CD14-positive monocyte (primary cell): ENCODE measurements at regions not wholly inside any gene's neighbourhood (a gene's known extent, or its start where the extent isn't known, plus 50 kb on each side); places are given as distances from the start of the nearest gene placed in this dataset.

ENCODE experiments used
- DNase-seq, 3 donors: peaks; one replicate each; pipeline ENCODE4 v3.0.0-alpha.2; 2011 to 2022
- H2AFZ ChIP-seq: 2 replicates; pipeline ENCODE4 v1.6.0; 2012; ENCODE audit warnings: mild to moderate bottlenecking, low read depth, low read length, inconsistent platforms; ENCODE audit not compliant: insufficient read depth, poor library complexity, severe bottlenecking
- H3K27ac ChIP-seq, 2 donors: 1 replicate in 1 of 2; 2 replicates in 1 of 2; pipeline ENCODE4 v1.5.1; 2012 to 2013; ENCODE audit warnings: low read length in 2 of 2, control low read depth in 1 of 2, inconsistent platforms in 1 of 2, low read depth in 1 of 2, mild to moderate bottlenecking in 1 of 2
- H3K27me3 ChIP-seq, 2 donors: one replicate each; pipeline versions ENCODE4 v1.6.0 to v1.6.1; 2011 to 2013; ENCODE audit warnings: low read length in 2 of 2; ENCODE audit not compliant: control insufficient read depth in 2 of 2, insufficient read depth in 2 of 2
- H3K36me3 ChIP-seq, 2 donors: replicated peaks in 1 of 2; 1 replicate in 1 of 2; 2 replicates in 1 of 2; pipeline versions ENCODE4 v1.5.1 to v1.6.1; 2012 to 2013; ENCODE audit warnings: low read length in 2 of 2, control low read depth in 1 of 2, inconsistent platforms in 1 of 2, mild to moderate bottlenecking in 1 of 2; ENCODE audit not compliant: insufficient read depth in 2 of 2, control insufficient read depth in 1 of 2
- H3K4me1 ChIP-seq, 2 donors: 1 replicate in 1 of 2; 2 replicates in 1 of 2; pipeline versions ENCODE4 v1.5.1 to v1.6.1; 2012 to 2013; ENCODE audit warnings: low read length in 2 of 2, control low read depth in 1 of 2, inconsistent platforms in 1 of 2, mild to moderate bottlenecking in 1 of 2, moderate library complexity in 1 of 2; ENCODE audit not compliant: insufficient read depth in 2 of 2, control insufficient read depth in 1 of 2
- H3K4me2 ChIP-seq: replicated peaks from 2 replicates; pipeline ENCODE3; 2012; ENCODE audit warnings: low read length, moderate library complexity, mild to moderate bottlenecking; ENCODE audit not compliant: poor library complexity, severe bottlenecking; ENCODE audit errors: extremely low read depth
- H3K4me3 ChIP-seq, 3 experiments: fragments of 200-600 bp in 1 of 3; sonication (generic) in 1 of 3; replicated peaks in 1 of 3; 1 replicate in 2 of 3; 2 replicates in 1 of 3; pipeline ENCODE4 v1.5.1; 2011 to 2013; ENCODE audit warnings: low read length in 3 of 3, mild to moderate bottlenecking in 3 of 3, control low read depth in 2 of 3, low read depth in 2 of 3, inconsistent platforms in 1 of 3, moderate library complexity in 1 of 3
- H3K79me2 ChIP-seq: 2 replicates; pipeline ENCODE4 v1.6.0; 2012; ENCODE audit warnings: mild to moderate bottlenecking, control low read depth, inconsistent platforms, low read length, moderate library complexity; ENCODE audit not compliant: insufficient read depth
- H3K9ac ChIP-seq: 2 replicates; pipeline ENCODE4 v1.6.0; 2017; ENCODE audit warnings: low read length, mild to moderate bottlenecking; ENCODE audit not compliant: insufficient read depth, poor library complexity, severe bottlenecking
- H3K9me3 ChIP-seq, 2 donors: replicated peaks in 1 of 2; 1 replicate in 1 of 2; 2 replicates in 1 of 2; pipeline versions ENCODE4 v1.5.1 to v1.6.1; 2012 to 2013; ENCODE audit warnings: low read length in 2 of 2, control low read depth in 1 of 2; ENCODE audit not compliant: control insufficient read depth in 1 of 2, insufficient read depth in 1 of 2
- H4K20me1 ChIP-seq: 2 replicates; pipeline ENCODE4 v1.6.0; 2012; ENCODE audit warnings: mild to moderate bottlenecking, low read length, control low read depth, moderate library complexity; ENCODE audit not compliant: insufficient read depth
- H3K27ac Mint-ChIP-seq, 7 donors: one replicate each; pipeline ENCODE4 v1.8.0; 2020; ENCODE audit warnings: mild to moderate bottlenecking in 7 of 7, mixed read lengths in 7 of 7, moderate library complexity in 6 of 7, inconsistent platforms in 2 of 7
- H3K27me3 Mint-ChIP-seq, 3 donors: one replicate each; pipeline ENCODE4 v1.8.0; 2021 to 2022; ENCODE audit warnings: low read depth in 3 of 3, mild to moderate bottlenecking in 3 of 3, mixed read lengths in 3 of 3, moderate library complexity in 3 of 3, inconsistent platforms in 1 of 3
- H3K36me3 Mint-ChIP-seq, 2 donors: one replicate each; pipeline ENCODE4 v1.8.0; 2020; ENCODE audit warnings: mixed read lengths in 2 of 2, inconsistent platforms in 1 of 2, mild to moderate bottlenecking in 1 of 2
- H3K4me1 Mint-ChIP-seq: one replicate; pipeline ENCODE4 v1.8.0; 2020; ENCODE audit warnings: mild to moderate bottlenecking, mixed read lengths
- H3K4me3 Mint-ChIP-seq, 2 donors: one replicate each; pipeline ENCODE4 v1.8.0; 2020; ENCODE audit warnings: mild to moderate bottlenecking in 2 of 2, mixed read lengths in 2 of 2, moderate library complexity in 1 of 2
- H3K9me3 Mint-ChIP-seq, 7 donors: one replicate each; pipeline ENCODE4 v1.8.0; 2020 to 2022; ENCODE audit warnings: mixed read lengths in 7 of 7, mild to moderate bottlenecking in 6 of 7, moderate library complexity in 6 of 7, inconsistent platforms in 2 of 7
- whole genome bisulfite sequencing: methylation state at CpG from one replicate; pipeline ENCODE4 v1.1.5; 2013; ENCODE audit warnings: missing lambda C conversion rate; ENCODE audit not compliant: insufficient coverage; 5-methylcytosine and 5-hydroxymethylcytosine counted together
- intact Hi-C, 2 donors: fragments of 100-400 bp; cut with micrococcal nuclease; formaldehyde crosslinking; loops; one replicate each; pipeline versions ENCODE4 v1.15.0 to v1.15.1; 2023
- TF ChIP-seq, protein P1 (sequence below): fragments of 200-600 bp; IDR thresholded peaks from one replicate; pipeline ENCODE4 v1.8.0; 2022; ENCODE audit warnings: antibody characterized with exemption, mild to moderate bottlenecking

DNA sequence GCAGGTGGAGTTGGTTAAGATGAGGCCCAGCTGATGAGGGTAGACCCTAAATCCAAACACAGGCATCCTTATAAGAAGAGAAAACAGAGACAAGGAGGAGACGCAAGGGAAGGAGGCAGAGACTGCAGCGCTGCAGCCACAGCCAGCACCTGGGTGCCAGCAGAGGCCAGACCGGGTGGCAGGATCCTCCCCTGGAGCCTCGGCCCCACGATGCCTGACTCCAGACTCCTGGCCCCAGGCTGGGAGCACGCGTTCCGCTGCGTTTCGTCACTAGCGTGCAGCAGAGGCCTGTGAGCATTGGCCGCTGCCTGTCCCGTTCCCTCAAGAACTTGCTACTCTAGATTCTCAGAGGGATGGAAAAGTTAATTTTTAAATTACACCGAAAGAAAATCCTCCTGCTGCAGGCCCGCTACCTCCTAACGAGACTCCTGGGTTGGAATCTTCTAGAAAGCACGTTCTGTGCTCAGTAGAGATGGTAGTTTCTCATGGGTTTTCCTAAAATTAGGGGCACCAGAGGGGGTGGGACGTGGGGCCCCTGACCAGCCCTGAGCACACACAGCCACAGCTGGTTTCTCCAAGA is 57.7 kb upstream of the FBRSL1 start:
- peaks cover 27% of the 10 kb centered on the region for H3K4me1 Mint-ChIP-seq
- H3K9me3 ChIP-seq, result peaks cover 12% of the 10 kb centered on the region in 2 donors
- H4K20me1 ChIP-seq, result no peaks in the 10 kb centered on the region
- TF ChIP-seq, protein P1, sequence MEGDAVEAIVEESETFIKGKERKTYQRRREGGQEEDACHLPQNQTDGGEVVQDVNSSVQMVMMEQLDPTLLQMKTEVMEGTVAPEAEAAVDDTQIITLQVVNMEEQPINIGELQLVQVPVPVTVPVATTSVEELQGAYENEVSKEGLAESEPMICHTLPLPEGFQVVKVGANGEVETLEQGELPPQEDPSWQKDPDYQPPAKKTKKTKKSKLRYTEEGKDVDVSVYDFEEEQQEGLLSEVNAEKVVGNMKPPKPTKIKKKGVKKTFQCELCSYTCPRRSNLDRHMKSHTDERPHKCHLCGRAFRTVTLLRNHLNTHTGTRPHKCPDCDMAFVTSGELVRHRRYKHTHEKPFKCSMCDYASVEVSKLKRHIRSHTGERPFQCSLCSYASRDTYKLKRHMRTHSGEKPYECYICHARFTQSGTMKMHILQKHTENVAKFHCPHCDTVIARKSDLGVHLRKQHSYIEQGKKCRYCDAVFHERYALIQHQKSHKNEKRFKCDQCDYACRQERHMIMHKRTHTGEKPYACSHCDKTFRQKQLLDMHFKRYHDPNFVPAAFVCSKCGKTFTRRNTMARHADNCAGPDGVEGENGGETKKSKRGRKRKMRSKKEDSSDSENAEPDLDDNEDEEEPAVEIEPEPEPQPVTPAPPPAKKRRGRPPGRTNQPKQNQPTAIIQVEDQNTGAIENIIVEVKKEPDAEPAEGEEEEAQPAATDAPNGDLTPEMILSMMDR, result no peak
- H3K27me3 Mint-ChIP-seq, result peaks cover 19 to 49% (median 48%) of the 10 kb centered on the region in 3 donors
- no peak overlapping the region for H3K4me3 Mint-ChIP-seq
- H3K4me1 ChIP-seq, result peaks cover 33 to 36% of the 10 kb centered on the region in 2 donors
- H3K9ac ChIP-seq, result no peak overlapping the region
- H3K27ac ChIP-seq, result no peak overlapping the region
- H2AFZ ChIP-seq, result no peak overlapping the region
- no peaks in the 10 kb centered on the region for H3K36me3 ChIP-seq
- no peak overlapping the region for H3K4me2 ChIP-seq
- no peaks in the 10 kb centered on the region for H3K79me2 ChIP-seq
- peaks cover 2 to 14% (median 8%) of the 10 kb centered on the region in 7 donors for H3K9me3 Mint-ChIP-seq
- intact Hi-C loops, result no loop called here
- H3K27ac Mint-ChIP-seq, result no peak overlapping the region
- no peaks in the 10 kb centered on the region for H3K36me3 Mint-ChIP-seq
- H3K4me3 ChIP-seq, result no peak overlapping the region
- peaks cover 0 to 9% of the 10 kb centered on the region in 2 donors for H3K27me3 ChIP-seq
- DNase-seq, result no peak
- WGBS, result 94% methylated on average over 13 of the region's 18 CpGs

DNA sequence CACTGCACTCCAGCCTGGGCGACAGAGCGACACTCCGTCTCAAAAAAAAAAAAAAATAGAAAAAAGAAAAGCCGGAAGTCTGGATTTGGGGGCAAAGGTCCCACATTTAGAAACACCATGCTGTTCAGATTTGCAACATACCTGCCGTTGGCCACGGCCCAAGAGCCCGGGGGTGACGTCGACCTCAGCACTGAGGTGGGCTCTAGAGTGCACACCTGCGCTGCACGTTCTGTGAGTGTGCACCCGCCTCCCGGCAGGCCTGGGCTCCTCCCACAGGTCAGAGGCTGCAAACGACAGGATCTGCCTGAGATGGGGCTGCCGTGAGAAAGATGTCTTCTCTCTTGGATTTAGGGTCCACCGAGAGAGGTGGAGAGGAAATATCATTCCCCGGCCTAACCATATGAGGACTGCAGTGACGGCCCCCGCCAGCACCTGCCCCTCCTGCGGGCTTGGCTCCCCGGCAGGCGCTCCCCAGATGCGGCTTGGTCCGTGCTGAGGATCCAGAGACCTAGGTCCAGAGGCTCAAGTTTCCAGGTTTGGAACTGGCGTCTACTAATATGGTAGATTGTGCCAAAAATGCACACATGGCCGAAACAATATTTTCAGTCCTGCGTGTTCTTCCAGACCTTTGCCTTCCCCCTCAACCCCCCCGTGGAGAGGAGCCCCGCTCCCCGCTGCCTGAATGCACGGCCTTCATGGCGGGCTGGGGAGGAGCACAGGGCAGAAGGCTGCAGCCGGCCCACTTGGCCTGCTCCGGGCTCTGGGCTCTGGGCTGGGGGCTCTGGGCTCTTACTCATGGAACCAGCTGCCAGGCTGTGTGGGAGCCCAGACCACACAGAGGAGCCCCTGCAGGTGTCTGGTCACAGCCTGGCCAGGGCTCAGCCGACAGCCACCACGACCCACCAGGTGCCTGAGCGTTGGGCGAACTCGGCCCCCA is 58.8 kb upstream of the FBRSL1 start:
- H3K9me3 Mint-ChIP-seq, result peaks cover 2 to 11% (median 5%) of the 10 kb centered on the region in 7 donors
- Histone ChIP-seq H2AFZ (no peak overlapping the region), H3K27me3 (peaks cover 0 to 12% of the 10 kb centered on the region in 2 donors), H4K20me1 (no peaks in the 10 kb centered on the region), H3K9me3 (peaks cover 6 to 7% of the 10 kb centered on the region in 2 donors), H3K79me2 (no peaks in the 10 kb centered on the region), H3K27ac (no peak overlapping the region), H3K4me1 (peaks cover 23 to 25% of the 10 kb centered on the region in 2 donors), H3K9ac (no peak overlapping the region), H3K36me3 (no peaks in the 10 kb centered on the region), H3K4me3 (no peak overlapping the region), H3K4me2 (no peak overlapping the region)
- H3K4me3 Mint-ChIP-seq, result no peak overlapping the region
- no peak for DNase-seq
- peaks cover 20% of the 10 kb centered on the region for H3K4me1 Mint-ChIP-seq
- H3K27me3 Mint-ChIP-seq, result peaks cover 19 to 53% (median 48%) of the 10 kb centered on the region in 3 donors
- H3K36me3 Mint-ChIP-seq, result no peaks in the 10 kb centered on the region
- 90% methylated on average over 33 of the region's 39 CpGs for WGBS
- TF ChIP-seq, protein P1, result no peak
- peak overlapping the region in 2 of 7 donors; percentile 50 to 61 for H3K27ac Mint-ChIP-seq
- intact Hi-C loops, result no loop called here
